GM12873 (cell line): ENCODE measurements at regions not wholly inside any gene's neighbourhood (a gene's known extent, or its start where the extent isn't known, plus 50 kb on each side); places are given as distances from the start of the nearest gene placed in this dataset.

Experiments used
- TF ChIP-seq, protein P1 (sequence below): IDR thresholded peaks from 2 replicates; pipeline ENCODE4 v1.5.1; 2012; ENCODE audit warnings: low read depth, mild to moderate bottlenecking, moderate library complexity, low read length, control low read depth; ENCODE audit not compliant: insufficient read depth; ENCODE audit errors: missing control alignments

DNA sequence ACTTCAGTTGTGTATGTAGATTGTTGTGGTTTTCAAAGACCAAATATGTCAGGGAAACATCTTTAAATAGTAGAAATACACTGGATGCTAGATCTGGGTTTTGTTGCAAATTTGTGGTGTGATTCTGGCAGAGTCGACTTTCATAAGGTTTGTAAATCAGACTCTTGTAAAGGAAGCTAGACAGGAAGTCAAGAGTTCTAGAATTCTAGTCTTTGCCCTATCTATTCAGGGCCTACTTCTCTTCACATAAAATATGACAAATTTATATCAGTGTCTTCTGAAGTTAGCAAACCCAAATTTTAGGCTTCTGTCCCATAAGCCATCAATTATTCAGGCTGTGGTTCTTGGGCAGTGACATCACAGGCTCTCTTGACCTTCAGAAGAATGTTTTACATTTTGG, 1579.2 kb upstream of the PIK3C3 start:
- TF ChIP-seq, protein P1, sequence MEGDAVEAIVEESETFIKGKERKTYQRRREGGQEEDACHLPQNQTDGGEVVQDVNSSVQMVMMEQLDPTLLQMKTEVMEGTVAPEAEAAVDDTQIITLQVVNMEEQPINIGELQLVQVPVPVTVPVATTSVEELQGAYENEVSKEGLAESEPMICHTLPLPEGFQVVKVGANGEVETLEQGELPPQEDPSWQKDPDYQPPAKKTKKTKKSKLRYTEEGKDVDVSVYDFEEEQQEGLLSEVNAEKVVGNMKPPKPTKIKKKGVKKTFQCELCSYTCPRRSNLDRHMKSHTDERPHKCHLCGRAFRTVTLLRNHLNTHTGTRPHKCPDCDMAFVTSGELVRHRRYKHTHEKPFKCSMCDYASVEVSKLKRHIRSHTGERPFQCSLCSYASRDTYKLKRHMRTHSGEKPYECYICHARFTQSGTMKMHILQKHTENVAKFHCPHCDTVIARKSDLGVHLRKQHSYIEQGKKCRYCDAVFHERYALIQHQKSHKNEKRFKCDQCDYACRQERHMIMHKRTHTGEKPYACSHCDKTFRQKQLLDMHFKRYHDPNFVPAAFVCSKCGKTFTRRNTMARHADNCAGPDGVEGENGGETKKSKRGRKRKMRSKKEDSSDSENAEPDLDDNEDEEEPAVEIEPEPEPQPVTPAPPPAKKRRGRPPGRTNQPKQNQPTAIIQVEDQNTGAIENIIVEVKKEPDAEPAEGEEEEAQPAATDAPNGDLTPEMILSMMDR: no peak

DNA sequence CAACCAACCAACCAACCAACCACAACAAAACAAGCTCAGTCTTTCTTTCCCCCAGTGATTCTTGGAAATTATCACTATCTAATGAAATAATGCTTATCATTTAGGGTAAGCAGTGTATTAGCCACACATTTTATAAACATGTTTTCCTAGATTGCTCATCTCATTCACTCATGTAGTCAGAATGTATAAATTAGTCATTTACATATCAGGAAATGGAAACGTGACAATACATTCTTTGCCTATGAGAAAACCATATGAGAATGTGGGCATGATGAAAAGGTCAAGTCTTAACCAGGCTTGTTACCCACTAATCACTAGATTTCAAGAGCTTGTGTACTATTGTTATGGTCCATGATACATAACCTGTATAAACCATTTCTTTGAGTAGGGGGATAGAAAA, 1583.4 kb upstream of the PIK3C3 start:
- TF ChIP-seq, protein P1: no peak

DNA sequence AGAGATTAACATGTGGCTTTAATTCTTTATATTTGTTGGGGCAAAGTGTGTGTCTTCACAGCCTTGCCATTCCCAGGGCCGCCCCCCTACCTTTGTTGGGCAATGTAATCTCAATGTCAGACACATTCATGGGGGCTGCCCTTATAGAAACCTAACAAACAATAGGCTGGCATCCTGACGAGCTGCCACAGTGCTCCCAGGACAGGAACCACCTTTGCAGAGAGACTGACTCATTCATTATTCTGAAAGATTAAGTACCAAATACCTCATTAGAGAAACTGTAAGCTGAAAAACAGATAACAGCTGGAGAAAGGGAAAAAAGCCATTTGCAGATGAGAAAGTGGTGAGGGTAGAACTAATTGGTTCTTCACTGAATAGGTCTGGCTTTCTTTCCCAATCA, 1587.5 kb upstream of the PIK3C3 start:
- TF ChIP-seq, protein P1: no peak

DNA sequence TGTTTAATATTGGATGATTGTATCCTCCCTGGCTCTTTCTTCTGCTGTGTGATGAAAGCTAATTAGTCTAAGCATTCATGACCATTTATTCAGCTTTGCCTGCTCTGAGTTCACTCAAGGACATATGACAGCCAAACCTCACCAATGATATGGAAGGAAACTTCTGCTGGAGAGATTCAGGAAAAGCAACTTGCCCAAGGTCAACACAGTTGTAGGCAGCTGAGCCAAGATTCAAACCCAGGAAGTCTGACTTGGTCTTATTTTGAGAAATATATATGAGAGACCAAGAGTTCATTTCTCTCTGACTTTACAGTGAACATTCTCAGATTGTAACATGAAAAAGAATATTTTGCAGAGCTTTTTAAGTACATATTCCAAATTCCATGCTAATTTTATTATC, 1588.5 kb upstream of the PIK3C3 start:
- TF ChIP-seq, protein P1: no peak

DNA sequence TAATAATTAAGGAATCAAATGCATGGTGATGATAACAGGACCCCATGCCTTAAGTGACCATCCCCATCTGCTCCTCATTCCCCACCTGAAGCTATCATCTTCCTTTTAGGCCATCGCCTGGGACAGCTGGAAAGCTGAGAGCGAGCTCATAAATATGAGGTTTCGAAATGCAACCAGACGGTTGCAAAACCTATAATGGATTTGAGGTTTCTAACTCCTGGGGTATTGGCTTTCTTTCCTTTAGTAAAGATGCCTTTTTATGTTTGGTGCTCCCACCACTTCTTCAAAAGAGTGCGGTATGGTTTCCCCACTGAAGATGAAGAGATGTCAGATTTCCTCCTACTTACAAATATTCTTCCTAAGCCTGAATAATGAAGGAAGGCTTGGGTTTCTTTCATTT, 1589.5 kb upstream of the PIK3C3 start:
- TF ChIP-seq, protein P1: no peak

DNA sequence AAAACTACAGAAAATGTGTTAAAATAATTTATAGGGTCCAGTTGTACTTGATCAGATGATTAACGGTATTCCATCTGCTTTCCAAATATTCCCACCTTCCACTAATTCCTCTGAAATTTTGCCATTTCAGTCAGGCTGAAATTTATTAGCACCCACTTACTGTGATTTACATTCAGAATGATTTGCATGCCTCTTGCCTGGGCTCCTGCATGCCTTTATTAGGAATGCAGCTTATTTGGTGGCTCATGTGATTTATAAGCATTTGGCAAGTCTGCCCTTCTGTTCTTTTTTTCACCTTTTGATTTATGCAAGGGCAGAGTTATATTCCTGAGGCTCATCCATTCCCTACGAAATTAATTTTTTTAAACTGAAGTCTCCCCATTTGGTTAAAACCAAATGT, 1594.5 kb upstream of the PIK3C3 start:
- TF ChIP-seq, protein P1: no peak

DNA sequence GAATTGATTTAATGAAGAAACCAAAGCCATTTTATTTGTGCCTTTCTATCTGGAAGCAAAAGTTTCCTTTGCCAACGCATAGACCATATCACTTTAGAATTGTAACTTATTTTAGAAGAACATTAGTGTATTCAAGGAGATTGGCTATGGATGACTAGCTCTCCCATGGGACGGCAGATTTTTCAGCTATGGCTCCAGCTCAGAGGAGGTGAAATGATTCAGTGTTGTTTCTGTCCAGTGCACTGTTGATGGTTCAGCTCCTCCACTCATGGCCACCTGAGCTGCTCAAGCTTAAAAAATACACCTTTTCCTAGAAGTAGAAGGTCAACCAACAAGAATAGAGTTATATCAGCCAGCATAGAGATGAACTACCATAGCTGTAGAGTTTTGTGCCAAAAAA, 1597.5 kb upstream of the PIK3C3 start:
- TF ChIP-seq, protein P1: no peak
